ENCODE measurements at regions not wholly inside any gene's neighbourhood (a gene's known extent, or its start where the extent isn't known, plus 50 kb on each side); places are given as distances from the start of the nearest gene placed in this dataset.

GRCh38 chr1:17911791-17912190, 156.7 kb downstream of the ACTL8 start:
- TF ChIP-seq CTCF (IDR thresholded peaks at IDR 0.05) (no peak), POLR2A (IDR thresholded peaks at IDR 0.05) (no peak)

All from uterus (tissue), 2 donors.